GM10266 (cell line): ENCODE measurements at regions not wholly inside any gene's neighbourhood (a gene's known extent, or its start where the extent isn't known, plus 50 kb on each side); places are given as distances from the start of the nearest gene placed in this dataset.

ENCODE experiments used
- DNase-seq: peaks from one replicate; pipeline ENCODE4 v3.0.0; 2012; ENCODE audit errors: extremely low spot score
- TF ChIP-seq, protein P1 (sequence below): IDR thresholded peaks from 2 replicates; pipeline ENCODE4 v1.5.1; 2012; ENCODE audit warnings: mild to moderate bottlenecking, low read depth; ENCODE audit not compliant: control insufficient read depth, insufficient read depth; ENCODE audit errors: missing control alignments

GRCh38 chr2:213202011-213202410, 50.6 kb upstream of the IKZF2 start:
- TF ChIP-seq, protein P1, sequence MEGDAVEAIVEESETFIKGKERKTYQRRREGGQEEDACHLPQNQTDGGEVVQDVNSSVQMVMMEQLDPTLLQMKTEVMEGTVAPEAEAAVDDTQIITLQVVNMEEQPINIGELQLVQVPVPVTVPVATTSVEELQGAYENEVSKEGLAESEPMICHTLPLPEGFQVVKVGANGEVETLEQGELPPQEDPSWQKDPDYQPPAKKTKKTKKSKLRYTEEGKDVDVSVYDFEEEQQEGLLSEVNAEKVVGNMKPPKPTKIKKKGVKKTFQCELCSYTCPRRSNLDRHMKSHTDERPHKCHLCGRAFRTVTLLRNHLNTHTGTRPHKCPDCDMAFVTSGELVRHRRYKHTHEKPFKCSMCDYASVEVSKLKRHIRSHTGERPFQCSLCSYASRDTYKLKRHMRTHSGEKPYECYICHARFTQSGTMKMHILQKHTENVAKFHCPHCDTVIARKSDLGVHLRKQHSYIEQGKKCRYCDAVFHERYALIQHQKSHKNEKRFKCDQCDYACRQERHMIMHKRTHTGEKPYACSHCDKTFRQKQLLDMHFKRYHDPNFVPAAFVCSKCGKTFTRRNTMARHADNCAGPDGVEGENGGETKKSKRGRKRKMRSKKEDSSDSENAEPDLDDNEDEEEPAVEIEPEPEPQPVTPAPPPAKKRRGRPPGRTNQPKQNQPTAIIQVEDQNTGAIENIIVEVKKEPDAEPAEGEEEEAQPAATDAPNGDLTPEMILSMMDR: no peak

GRCh38 chr2:213205944-213206343, 54.5 kb upstream of the IKZF2 start:
- DNase-seq: no peak
- TF ChIP-seq, protein P1: no peak

More at GRCh38 chr2:213202011-213202410, 50.6 kb upstream of the IKZF2 start:
- no peak for DNase-seq

DNA sequence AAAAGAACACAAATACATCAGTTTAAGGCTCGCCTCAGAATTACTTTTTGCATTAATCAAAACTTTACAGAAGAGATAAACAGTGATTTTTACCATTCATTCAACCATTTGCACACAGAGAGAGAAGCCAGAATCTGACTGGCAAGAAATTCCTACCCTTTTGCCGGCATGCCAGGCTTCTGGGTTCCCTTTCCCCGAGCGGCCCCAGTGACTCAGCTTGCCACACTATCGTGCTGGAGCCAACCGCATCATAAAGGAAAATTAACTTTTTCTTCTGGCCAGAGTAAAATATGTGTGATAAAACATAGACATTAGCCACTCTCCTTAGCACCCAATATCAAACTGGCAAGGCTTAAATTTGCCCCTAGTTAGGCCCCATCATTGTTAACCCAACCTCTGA, 61.8 kb upstream of the IKZF2 start:
- no peak for DNase-seq
- TF ChIP-seq, protein P1: no peak

DNA sequence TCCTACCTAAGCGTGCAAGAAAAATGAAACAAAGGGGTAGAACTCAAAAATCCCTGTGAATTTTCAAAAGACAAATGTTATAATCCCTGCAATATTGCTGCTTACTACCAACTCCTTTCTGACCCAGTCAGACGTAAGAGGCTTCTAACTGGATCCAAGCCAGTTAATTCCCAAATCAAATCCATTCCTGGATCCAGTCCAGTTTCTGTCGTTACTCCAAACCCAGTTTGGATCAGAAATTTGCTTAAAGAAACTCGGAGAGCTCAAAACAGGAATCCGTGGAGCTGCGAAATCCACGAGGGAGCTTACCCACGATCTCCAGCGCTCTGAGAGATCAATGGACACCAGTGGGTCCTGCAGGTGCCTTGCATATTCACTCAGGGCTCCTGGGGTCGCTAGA, 62.8 kb upstream of the IKZF2 start:
- no peak for DNase-seq
- TF ChIP-seq, protein P1: no peak

GRCh38 chr2:213216461-213216860, 65.0 kb upstream of the IKZF2 start:
- DNase-seq: no peak
- TF ChIP-seq, protein P1: no peak

DNA sequence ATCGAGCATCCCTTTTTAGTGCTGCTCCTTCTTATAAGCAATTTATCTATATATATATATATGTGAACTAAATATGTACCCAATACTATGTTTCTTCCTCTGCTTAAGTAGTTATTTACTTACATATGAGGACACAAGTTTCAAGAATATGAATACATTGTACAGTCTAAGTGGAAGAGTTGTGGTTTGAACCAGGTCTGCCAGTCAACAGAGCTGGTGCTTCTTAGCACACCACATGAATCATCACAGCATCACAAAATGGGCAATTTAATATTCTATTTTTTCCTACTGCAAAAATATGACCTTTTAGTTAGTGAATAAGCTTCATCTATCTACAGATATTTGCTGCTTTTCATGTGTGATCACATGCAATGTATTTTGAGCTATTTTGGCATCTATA, 64.4 kb upstream of the SPAG16 start:
- TF ChIP-seq, protein P1: no peak
- DNase-seq: no peak

- DNase-seq: no peak
- TF ChIP-seq, protein P1: no peak
Measured at GRCh38 chr2:213220967-213221603, 63.2 kb upstream of the SPAG16 start.
